H1 (cell line): ENCODE measurements at regions not wholly inside any gene's neighbourhood (a gene's known extent, or its start where the extent isn't known, plus 50 kb on each side); places are given as distances from the start of the nearest gene placed in this dataset.

ENCODE experiments used
- CTCF ChIA-PET: fragments of 300-600 bp; sonication (Branson Sonifier 250); formaldehyde crosslinking; loops from one replicate; lab custom pipeline; 2021; ENCODE audit not compliant: partially characterized antibody; lab: Charles Lee
- POLR2A ChIA-PET: fragments of 300-600 bp; sonication (Branson Sonifier 250); formaldehyde crosslinking; loops from one replicate; lab custom pipeline; 2021; ENCODE audit warnings: inconsistent platforms; ENCODE audit not compliant: partially characterized antibody; lab: Charles Lee
- DNase-seq, 2 experiments: peaks; one replicate each; pipeline versions ENCODE4 v3.0.0 to v3.0.0-alpha.2; 2010 to 2022; ENCODE audit warnings: low spot score in 2 of 2, low read depth in 1 of 2, mixed read lengths in 1 of 2
- FAIRE-seq: peaks from 2 replicates; lab custom pipeline; 2011; peaks lifted over from hg19 to GRCh38; lab: Jason Lieb, UNC
- H2AFZ ChIP-seq: 2 replicates; pipeline ENCODE4 v1.8.1; 2012; ENCODE audit warnings: low read length, inconsistent platforms
- H2AK5ac ChIP-seq: 2 replicates; pipeline ENCODE4 v1.6.1; 2013; ENCODE audit warnings: low read depth, low read length
- H2BK120ac ChIP-seq: replicated peaks from 2 replicates; pipeline ENCODE3; 2013; ENCODE audit warnings: low read depth, low read length, inconsistent platforms
- H2BK12ac ChIP-seq: 2 replicates; pipeline ENCODE4 v1.6.1; 2013; ENCODE audit warnings: low read depth, low read length
- H2BK15ac ChIP-seq: 2 replicates; pipeline ENCODE4 v1.6.1; 2013; ENCODE audit warnings: low read length
- H2BK20ac ChIP-seq: 2 replicates; pipeline ENCODE4 v1.6.1; 2013; ENCODE audit warnings: low read length
- H2BK5ac ChIP-seq: 2 replicates; pipeline ENCODE4 v1.6.1; 2013; ENCODE audit warnings: low read depth, low read length
- H3K14ac ChIP-seq: 2 replicates; pipeline ENCODE4 v1.6.1; 2013; ENCODE audit warnings: inconsistent platforms; ENCODE audit not compliant: insufficient read length
- H3K18ac ChIP-seq: 2 replicates; pipeline ENCODE4 v1.6.1; 2013; ENCODE audit warnings: low read length; ENCODE audit errors: extremely low read depth
- H3K23ac ChIP-seq: 2 replicates; pipeline ENCODE4 v1.6.1; 2013; ENCODE audit warnings: inconsistent platforms; ENCODE audit not compliant: insufficient read length
- H3K23me2 ChIP-seq: 2 replicates; pipeline ENCODE4 v1.6.1; 2013; ENCODE audit warnings: low read depth, low read length
- H3K27ac ChIP-seq: 2 replicates; pipeline ENCODE4 v1.6.1; 2011; ENCODE audit warnings: low read depth, low read length, inconsistent platforms
- H3K27me3 ChIP-seq, 4 experiments: replicated peaks in 1 of 4; 1 replicate in 1 of 4; 2 replicates in 3 of 4; pipeline versions ENCODE4 v1.6.1 to v1.8.1; 2011 to 2013; ENCODE audit warnings: low read length in 3 of 4, mild to moderate bottlenecking in 3 of 4, inconsistent platforms in 2 of 4, mixed read lengths in 2 of 4, moderate library complexity in 1 of 4; ENCODE audit not compliant: control insufficient read depth in 3 of 4, insufficient read depth in 3 of 4; ENCODE audit errors: extremely low read depth in 1 of 4
- H3K36me3 ChIP-seq, 4 experiments: 2 replicates each; pipeline versions ENCODE4 v1.6.1 to v1.8.1; 2011 to 2013; ENCODE audit warnings: mild to moderate bottlenecking in 4 of 4, low read length in 3 of 4, moderate library complexity in 2 of 4, control low read depth in 1 of 4, inconsistent platforms in 1 of 4; ENCODE audit not compliant: insufficient read depth in 4 of 4, control insufficient read depth in 2 of 4
- H3K4ac ChIP-seq: replicated peaks from 2 replicates; pipeline ENCODE3; 2013; ENCODE audit warnings: low read length, low read depth, mixed read lengths, inconsistent platforms; ENCODE audit not compliant: insufficient read length
- H3K4me1 ChIP-seq, 4 experiments: replicated peaks in 1 of 4; 1 replicate in 1 of 4; 2 replicates in 3 of 4; pipeline versions ENCODE4 v1.6.1 to v1.8.1; 2011 to 2013; ENCODE audit warnings: low read length in 3 of 4, inconsistent platforms in 2 of 4, mixed read lengths in 1 of 4; ENCODE audit not compliant: insufficient read depth in 4 of 4, control insufficient read depth in 3 of 4
- H3K4me2 ChIP-seq, 2 experiments: 2 replicates each; pipeline versions ENCODE4 v1.6.1 to v1.8.1; 2011 to 2013; ENCODE audit warnings: low read depth in 2 of 2, low read length in 2 of 2, control low read depth in 1 of 2, inconsistent platforms in 1 of 2, mild to moderate bottlenecking in 1 of 2; ENCODE audit not compliant: insufficient read depth in 1 of 2
- H3K4me3 ChIP-seq, 4 experiments: fragments of 200-600, 300-600 bp in 1 of 4; sonication (generic), shearing (Covaris generic), sonication (Bioruptor Twin) in 1 of 4; 2 replicates each; pipeline versions ENCODE4 v1.5.1 to v1.8.1; 2011 to 2016; ENCODE audit warnings: low read length in 4 of 4, low read depth in 3 of 4, control low read depth in 2 of 4, inconsistent platforms in 2 of 4, mild to moderate bottlenecking in 2 of 4, mixed read lengths in 1 of 4, moderate library complexity in 1 of 4; ENCODE audit not compliant: insufficient read depth in 2 of 4; ENCODE audit errors: extremely low read depth in 1 of 4
- H3K56ac ChIP-seq: replicated peaks from 2 replicates; pipeline ENCODE3; 2013; ENCODE audit warnings: low read depth, mild to moderate bottlenecking, mixed read lengths, low read length, inconsistent platforms; ENCODE audit not compliant: insufficient read length
- H3K79me1 ChIP-seq: 2 replicates; pipeline ENCODE4 v1.6.1; 2013; ENCODE audit warnings: low read depth, low read length, control low read depth
- H3K79me2 ChIP-seq, 2 experiments: 2 replicates each; pipeline versions ENCODE4 v1.6.1 to v1.8.1; 2012 to 2013; ENCODE audit warnings: low read length in 2 of 2, mild to moderate bottlenecking in 2 of 2, inconsistent platforms in 1 of 2; ENCODE audit not compliant: insufficient read depth in 2 of 2, control insufficient read depth in 1 of 2
- H3K9ac ChIP-seq, 4 experiments: replicated peaks in 1 of 4; 1 replicate in 1 of 4; 2 replicates in 3 of 4; pipeline versions ENCODE4 v1.6.1 to v1.8.1; 2011 to 2013; ENCODE audit warnings: low read depth in 3 of 4, low read length in 3 of 4, control low read depth in 2 of 4, mild to moderate bottlenecking in 2 of 4, moderate library complexity in 2 of 4, inconsistent platforms in 1 of 4; ENCODE audit errors: extremely low read depth in 1 of 4
- H3K9me3 ChIP-seq, 2 experiments: 2 replicates each; pipeline versions ENCODE4 v1.6.1 to v1.8.1; 2012 to 2013; ENCODE audit warnings: mild to moderate bottlenecking in 2 of 2, moderate library complexity in 2 of 2, control low read depth in 1 of 2, inconsistent platforms in 1 of 2, low read depth in 1 of 2, low read length in 1 of 2, mixed read lengths in 1 of 2; ENCODE audit not compliant: insufficient read depth in 2 of 2
- H4K20me1 ChIP-seq, 2 experiments: replicated peaks in 1 of 2; 2 replicates each; pipeline versions ENCODE3 to v1.8.1; 2011 to 2013; ENCODE audit warnings: inconsistent platforms in 2 of 2, low read length in 2 of 2, mild to moderate bottlenecking in 1 of 2; ENCODE audit not compliant: insufficient read depth in 2 of 2, control insufficient read depth in 1 of 2
- H4K5ac ChIP-seq: 2 replicates; pipeline ENCODE4 v1.6.1; 2013; ENCODE audit warnings: low read length, low read depth, mixed read lengths, inconsistent platforms; ENCODE audit not compliant: insufficient read length
- H4K8ac ChIP-seq: 2 replicates; pipeline ENCODE4 v1.8.0; 2013; ENCODE audit warnings: mild to moderate bottlenecking, moderate library complexity, low read length, inconsistent platforms; ENCODE audit not compliant: insufficient read depth; ENCODE audit errors: extremely low read depth
- H4K91ac ChIP-seq: replicated peaks from 2 replicates; pipeline ENCODE3; 2013; ENCODE audit warnings: low read length, mixed read lengths, inconsistent platforms; ENCODE audit not compliant: insufficient read length
- CHD2 ChIP-seq: IDR thresholded peaks from 2 replicates; pipeline ENCODE4 v1.6.1; 2012; ENCODE audit warnings: low read length, improper control_type of control experiment
- EP300 ChIP-seq, 2 experiments: IDR thresholded peaks; 1 replicate in 1 of 2; 2 replicates in 1 of 2; pipeline ENCODE4 v1.6.1; 2011 to 2012; ENCODE audit warnings: low read depth in 2 of 2, low read length in 2 of 2, mild to moderate bottlenecking in 2 of 2, borderline replicate concordance in 1 of 2, inconsistent platforms in 1 of 2, moderate library complexity in 1 of 2
- FOSL1 ChIP-seq: IDR thresholded peaks from 2 replicates; pipeline ENCODE4 v1.6.1; 2011; ENCODE audit warnings: mild to moderate bottlenecking, low read depth, low read length, moderate library complexity; ENCODE audit not compliant: insufficient read depth
- HDAC6 ChIP-seq: IDR thresholded peaks from one replicate; pipeline ENCODE4 v1.7.1; 2012; ENCODE audit warnings: low read depth, mild to moderate bottlenecking, inconsistent platforms, low read length, moderate library complexity
- MAFK ChIP-seq: IDR thresholded peaks from 2 replicates; pipeline ENCODE4 v1.6.1; 2012; ENCODE audit warnings: low read depth, mild to moderate bottlenecking, improper control_type of control experiment, low read length
- RAD21 ChIP-seq, 2 experiments: IDR thresholded peaks in 1 of 2; conservative IDR thresholded peaks in 1 of 2; 2 replicates each; pipeline ENCODE4 v1.6.1; 2011; ENCODE audit warnings: low read depth in 2 of 2, low read length in 2 of 2, improper control_type of control experiment in 1 of 2, inconsistent platforms in 1 of 2, mild to moderate bottlenecking in 1 of 2, moderate library complexity in 1 of 2
- RFX5 ChIP-seq: IDR thresholded peaks from 2 replicates; pipeline ENCODE4 v1.6.1; 2011; ENCODE audit warnings: low read depth, low read length, improper control_type of control experiment, borderline replicate concordance
- RNF2 ChIP-seq: fragments of 200-900, 300-1000 bp; sonication (generic); IDR thresholded peaks from 2 replicates; pipeline ENCODE4 v1.7.1; 2016; ENCODE audit warnings: borderline replicate concordance, low read depth, mild to moderate bottlenecking, antibody characterized with exemption, low read length; ENCODE audit not compliant: poor library complexity, severe bottlenecking; ENCODE audit errors: missing control alignments
- SIX5 ChIP-seq: IDR thresholded peaks from 2 replicates; pipeline ENCODE4 v1.6.1; 2011; ENCODE audit warnings: mild to moderate bottlenecking, low read depth, low read length
- SP2 ChIP-seq: IDR thresholded peaks from 2 replicates; pipeline ENCODE4 v1.6.1; 2012; ENCODE audit warnings: mild to moderate bottlenecking, low read length, inconsistent platforms
- SUZ12 ChIP-seq: fragments of 200-600 bp; sonication (generic); IDR thresholded peaks from 2 replicates; pipeline ENCODE4 v1.6.1; 2012; ENCODE audit warnings: mild to moderate bottlenecking, inconsistent platforms, low read length, moderate library complexity, mixed read lengths
- TAF1 ChIP-seq: IDR thresholded peaks from 2 replicates; pipeline ENCODE4 v1.6.1; 2011; ENCODE audit warnings: mild to moderate bottlenecking, low read depth, low read length
- TAF7 ChIP-seq: optimal IDR thresholded peaks from 2 replicates; pipeline ENCODE3; 2011; ENCODE audit warnings: low read depth, mild to moderate bottlenecking, inconsistent platforms, low read length, moderate library complexity, borderline replicate concordance
- TBP ChIP-seq: IDR thresholded peaks from 2 replicates; pipeline ENCODE4 v1.6.1; 2011; ENCODE audit warnings: low read depth, low read length, improper control_type of control experiment
- YY1 ChIP-seq: IDR thresholded peaks from 2 replicates; pipeline ENCODE4 v1.6.1; 2011; ENCODE audit warnings: low read depth, mild to moderate bottlenecking, low read length
- WGBS, 2 experiments: shearing (Covaris generic) in 1 of 2; methylation state at CpG; one replicate each; pipeline versions ENCODE4 v1.1.6 to v1.1.7; 2013 to 2015; ENCODE audit warnings: low lambda C conversion rate in 2 of 2, mixed read lengths in 2 of 2, inconsistent platforms in 1 of 2, low coverage in 1 of 2, missing lambda C conversion rate in 1 of 2; ENCODE audit not compliant: insufficient replicate concordance in 2 of 2, insufficient coverage in 1 of 2, insufficient read length in 1 of 2; ENCODE audit errors: extremely low coverage in 1 of 2, missing lambda C conversion rate in 1 of 2; 5-methylcytosine and 5-hydroxymethylcytosine counted together

DNA sequence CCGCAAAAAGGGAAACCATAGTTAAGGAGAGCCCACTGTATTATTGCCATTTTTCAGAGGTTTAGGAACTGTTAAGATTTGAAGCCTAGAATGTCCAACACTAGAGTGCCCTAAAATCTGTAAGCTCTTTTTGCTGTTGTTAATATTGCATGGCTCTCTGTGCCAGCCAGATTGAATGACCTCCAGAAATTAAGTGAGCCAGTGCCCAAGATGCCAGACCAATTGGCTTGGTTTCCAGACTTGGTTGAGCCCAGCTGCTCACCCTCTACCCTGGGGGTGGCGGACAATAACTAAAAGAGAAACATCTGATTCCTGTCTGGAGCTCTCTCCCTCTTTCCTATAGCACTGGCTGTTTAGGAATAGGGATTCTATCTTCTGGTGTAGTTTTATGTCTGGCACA lies 340.1 kb downstream of the PHF14 start:
- Histone ChIP-seq H3K27me3 (no peaks in the 10 kb centered on the region), H3K23ac (no peak overlapping the region), H3K36me3 (no peaks in the 10 kb centered on the region), H3K4me1 (no peaks in the 10 kb centered on the region), H2AK5ac (no peak overlapping the region), H2BK15ac (no peak overlapping the region), H3K4me3 (no peak overlapping the region), H4K5ac (no peak overlapping the region), H3K4ac (no peak overlapping the region), H3K9me3 (no peaks in the 10 kb centered on the region), H3K14ac (no peak overlapping the region), H4K91ac (no peak overlapping the region), H2BK20ac (no peak overlapping the region), H2BK120ac (no peak overlapping the region), H3K79me1 (no peaks in the 10 kb centered on the region), H3K79me2 (no peaks in the 10 kb centered on the region), H2BK12ac (no peak overlapping the region), H4K20me1 (no peaks in the 10 kb centered on the region), H3K9ac (no peak overlapping the region), H2BK5ac (no peak overlapping the region), H3K18ac (no peak overlapping the region), H2AFZ (no peak overlapping the region), H3K4me2 (no peak overlapping the region), H3K27ac (no peak overlapping the region), H4K8ac (no peak overlapping the region), H3K23me2 (no peaks in the 10 kb centered on the region), H3K56ac (no peak overlapping the region)
- ChIA-PET CTCF (no interaction called here), POLR2A (no interaction called here)
- 96% methylated on average over 2 of the region's 2 CpGs; no CpG with 5 or more reads in 1 of the 2 experiments for WGBS, 2 experiments
- FAIRE-seq (no peak), DNase-seq (no peak)
- TF ChIP-seq SUZ12 (no peak), EP300 (IDR thresholded peaks at IDR 0.05; ENCODE audit: borderline replicate concordance in 1 of 2, low read depth in 2 of 2, low read length in 2 of 2) (no peak), TAF1 (no peak), TBP (no peak), HDAC6 (no peak), SIX5 (no peak), MAFK (no peak), TAF7 (no peak), SP2 (no peak), FOSL1 (no peak), RFX5 (no peak), YY1 (no peak), CHD2 (no peak), RAD21 (IDR thresholded peaks at IDR 0.05 in 1 of 2, conservative IDR thresholded peaks at IDR 0.05 in 1 of 2; ENCODE audit: low read depth in 2 of 2, low read length in 2 of 2) (no peak), RNF2 (no peak)
